ENCODE measurements at regions not wholly inside any gene's neighbourhood (a gene's known extent, or its start where the extent isn't known, plus 50 kb on each side); places are given as distances from the start of the nearest gene placed in this dataset.
"Not testable (repeated sequence)": the region's sequence is repeated elsewhere in the genome, so short reads cannot be mapped to it uniquely, and the experiment has no call there.

DNA sequence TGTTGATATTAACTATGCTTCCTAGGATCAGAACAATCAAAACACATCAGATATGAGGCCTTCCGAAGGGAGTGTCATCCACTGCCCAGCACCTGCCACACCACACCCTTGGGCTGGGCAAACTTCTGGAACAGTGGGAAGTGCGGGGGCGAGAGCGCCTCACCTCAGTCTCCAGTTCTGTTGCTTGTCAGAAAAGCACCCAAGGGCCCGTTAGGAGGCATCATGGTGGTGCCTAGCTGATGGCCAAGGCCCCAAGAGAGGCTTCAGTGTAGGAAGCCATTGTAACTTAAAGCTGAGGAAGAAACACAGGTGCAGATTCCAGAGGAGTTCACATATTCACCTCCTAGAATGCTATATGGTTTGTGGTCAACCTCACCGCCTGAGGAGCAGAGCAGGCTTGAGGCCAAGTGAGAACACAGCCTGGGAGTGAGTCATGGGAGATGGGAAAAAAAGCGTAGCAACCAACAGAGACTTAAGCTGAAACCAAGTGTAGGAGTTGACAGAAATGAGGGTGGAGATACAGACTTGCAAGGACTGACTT is 85.1 kb upstream of the ATL2 start:
- peaks cover 0 to 4% (median 2%) of the 10 kb centered on the region in 3 donors for H3K4me1 ChIP-seq (ENCODE audit: control insufficient read depth in 3 of 3, insufficient read depth in 3 of 3, low read length in 3 of 3)
- no peaks in the 10 kb centered on the region for H3K27me3 ChIP-seq (ENCODE audit: control insufficient read depth in 3 of 3, insufficient read depth in 3 of 3, low read length in 3 of 3)
- H3K9ac ChIP-seq (ENCODE audit: low read depth in 1 of 3, low read length in 3 of 3) = no peak overlapping the region
- peaks cover 0 to 2% (median 0%) of the 10 kb centered on the region in 3 donors for H3K36me3 ChIP-seq (ENCODE audit: control insufficient read depth in 3 of 3, insufficient read depth in 3 of 3, low read length in 3 of 3)
- no peak overlapping the region for H3K27ac ChIP-seq (ENCODE audit: low read depth, low read length)
- no peak overlapping the region for H3K4me3 ChIP-seq (ENCODE audit: low read length in 3 of 3)
- no peaks in the 10 kb centered on the region for H3K9me3 ChIP-seq (ENCODE audit: control insufficient read depth in 3 of 3, low read length in 3 of 3)

DNA sequence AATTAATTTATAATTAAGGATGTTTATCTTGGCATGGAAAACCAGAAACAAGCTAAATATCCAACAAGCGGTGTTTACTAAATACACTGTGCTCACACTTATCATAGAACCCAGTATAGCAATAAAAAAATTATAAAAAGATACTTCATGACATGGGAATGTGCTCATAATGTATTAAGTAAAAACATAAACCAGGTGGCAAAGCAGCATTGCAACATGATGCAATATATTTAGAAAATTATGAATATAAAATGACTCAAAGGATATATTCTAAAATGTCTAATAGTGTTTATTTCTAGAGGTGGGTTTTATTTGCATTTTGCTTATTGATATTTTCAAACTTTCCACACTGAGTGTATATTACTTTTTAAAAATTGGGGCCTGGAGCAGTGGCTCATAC is 84.4 kb upstream of the ATL2 start:
- no peaks in the 10 kb centered on the region for H3K27me3 ChIP-seq (ENCODE audit: control insufficient read depth in 3 of 3, insufficient read depth in 3 of 3, low read length in 3 of 3)
- peaks cover 0 to 4% (median 2%) of the 10 kb centered on the region in 3 donors for H3K4me1 ChIP-seq (ENCODE audit: control insufficient read depth in 3 of 3, insufficient read depth in 3 of 3, low read length in 3 of 3)
- H3K4me3 ChIP-seq (ENCODE audit: low read length in 3 of 3) = no peak overlapping the region
- H3K27ac ChIP-seq (ENCODE audit: low read depth, low read length) = no peak overlapping the region
- H3K9ac ChIP-seq (ENCODE audit: low read depth in 1 of 3, low read length in 3 of 3) = no peak overlapping the region
- no peaks in the 10 kb centered on the region for H3K9me3 ChIP-seq (ENCODE audit: control insufficient read depth in 3 of 3, low read length in 3 of 3)
- H3K36me3 ChIP-seq (ENCODE audit: control insufficient read depth in 3 of 3, insufficient read depth in 3 of 3, low read length in 3 of 3) = no peaks in the 10 kb centered on the region

DNA sequence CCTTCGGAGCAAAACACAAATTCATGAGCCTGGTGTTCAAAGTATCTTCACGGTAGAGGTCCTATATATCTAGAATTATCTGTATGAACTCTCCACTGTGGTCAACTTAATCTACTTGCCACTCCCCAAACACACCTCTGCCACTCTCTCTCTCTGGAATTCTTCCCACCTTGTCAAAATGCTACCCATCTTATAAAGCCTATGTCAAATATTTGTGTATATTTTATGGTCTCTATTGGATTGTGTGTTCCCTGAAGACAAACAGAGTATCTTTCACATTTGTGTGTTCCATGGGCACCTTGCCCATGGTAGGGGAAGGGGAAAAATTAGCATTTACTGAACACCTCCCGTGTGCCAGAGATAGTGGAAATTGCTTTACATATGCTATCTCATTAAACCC is 83.2 kb upstream of the ATL2 start:
- Histone ChIP-seq H3K36me3 (ENCODE audit: control insufficient read depth in 3 of 3, insufficient read depth in 3 of 3, low read length in 3 of 3) (no peaks in the 10 kb centered on the region), H3K27me3 (ENCODE audit: control insufficient read depth in 3 of 3, insufficient read depth in 3 of 3, low read length in 3 of 3) (no peaks in the 10 kb centered on the region), H3K9ac (ENCODE audit: low read depth in 1 of 3, low read length in 3 of 3) (no peak overlapping the region), H3K4me1 (ENCODE audit: control insufficient read depth in 3 of 3, insufficient read depth in 3 of 3, low read length in 3 of 3) (peaks cover 0 to 4% (median 0%) of the 10 kb centered on the region in 3 donors), H3K27ac (ENCODE audit: low read depth, low read length) (no peak overlapping the region), H3K4me3 (ENCODE audit: low read length in 3 of 3) (no peak overlapping the region), H3K9me3 (ENCODE audit: control insufficient read depth in 3 of 3, low read length in 3 of 3) (no peaks in the 10 kb centered on the region)

DNA sequence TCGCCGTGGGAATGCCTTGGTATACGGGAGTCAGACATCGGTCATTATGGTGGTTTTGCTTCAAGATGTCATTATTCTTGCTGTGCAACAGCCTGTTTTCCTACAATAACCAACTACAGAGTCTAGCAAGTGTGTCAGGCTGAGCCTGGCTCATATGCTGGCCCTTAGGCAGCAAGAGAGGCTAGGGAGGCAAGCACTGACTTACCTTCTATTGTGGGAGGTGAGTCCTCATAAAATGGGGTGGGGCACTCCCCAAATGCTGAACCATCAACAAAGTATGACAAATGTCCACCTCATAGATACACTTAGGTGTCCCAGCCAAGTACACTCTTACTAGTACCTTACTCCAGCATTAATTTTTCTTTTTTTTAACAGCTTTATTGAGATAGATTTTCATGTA is 77.0 kb upstream of the ATL2 start:
- Histone ChIP-seq H3K27ac (ENCODE audit: low read depth, low read length) (no peak overlapping the region), H3K4me3 (ENCODE audit: low read length in 3 of 3) (no peak overlapping the region), H3K4me1 (ENCODE audit: control insufficient read depth in 3 of 3, insufficient read depth in 3 of 3, low read length in 3 of 3) (no peaks in the 10 kb centered on the region), H3K27me3 (ENCODE audit: control insufficient read depth in 3 of 3, insufficient read depth in 3 of 3, low read length in 3 of 3) (no peaks in the 10 kb centered on the region), H3K9me3 (ENCODE audit: control insufficient read depth in 3 of 3, low read length in 3 of 3) (no peaks in the 10 kb centered on the region), H3K36me3 (ENCODE audit: control insufficient read depth in 3 of 3, insufficient read depth in 3 of 3, low read length in 3 of 3) (no peaks in the 10 kb centered on the region), H3K9ac (ENCODE audit: low read depth in 1 of 3, low read length in 3 of 3) (no peak overlapping the region)

DNA sequence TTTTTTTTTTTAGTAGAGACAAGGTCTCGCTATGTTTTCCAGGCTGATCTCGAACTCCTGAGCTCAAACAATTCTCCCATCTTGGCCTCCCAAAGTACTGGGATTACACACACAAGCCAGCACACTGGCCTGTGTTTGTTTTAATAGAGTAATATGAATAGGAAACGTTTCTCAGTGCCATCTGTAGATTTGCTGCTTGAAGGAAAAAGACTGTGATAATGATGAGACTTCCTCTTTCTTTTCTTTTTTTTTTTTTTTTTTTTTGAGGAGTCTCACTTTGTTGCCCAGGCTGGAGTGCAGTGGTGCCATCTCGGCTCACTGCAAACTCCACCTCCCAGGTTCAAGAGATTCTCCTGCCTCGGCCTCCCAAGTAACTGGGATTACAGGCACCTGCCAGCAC is 74.7 kb upstream of the ATL2 start:
- H3K27ac ChIP-seq (ENCODE audit: low read depth, low read length); H3K27me3 ChIP-seq (ENCODE audit: control insufficient read depth in 3 of 3, insufficient read depth in 3 of 3, low read length in 3 of 3); H3K4me3 ChIP-seq (ENCODE audit: low read length in 3 of 3); H3K4me1 ChIP-seq (ENCODE audit: control insufficient read depth in 3 of 3, insufficient read depth in 3 of 3, low read length in 3 of 3); H3K9ac ChIP-seq (ENCODE audit: low read depth in 1 of 3, low read length in 3 of 3); H3K36me3 ChIP-seq (ENCODE audit: control insufficient read depth in 3 of 3, insufficient read depth in 3 of 3, low read length in 3 of 3); H3K9me3 ChIP-seq (ENCODE audit: control insufficient read depth in 3 of 3, low read length in 3 of 3): not testable (repeated sequence)

- Histone ChIP-seq H3K27ac (ENCODE audit: low read depth, low read length) (no peak overlapping the region), H3K4me3 (ENCODE audit: low read length in 3 of 3) (no peak overlapping the region), H3K36me3 (ENCODE audit: control insufficient read depth in 3 of 3, insufficient read depth in 3 of 3, low read length in 3 of 3) (no peaks in the 10 kb centered on the region), H3K9ac (ENCODE audit: low read depth in 1 of 3, low read length in 3 of 3) (no peak overlapping the region), H3K9me3 (ENCODE audit: control insufficient read depth in 3 of 3, low read length in 3 of 3) (no peaks in the 10 kb centered on the region), H3K4me1 (ENCODE audit: control insufficient read depth in 3 of 3, insufficient read depth in 3 of 3, low read length in 3 of 3) (no peaks in the 10 kb centered on the region), H3K27me3 (ENCODE audit: control insufficient read depth in 3 of 3, insufficient read depth in 3 of 3, low read length in 3 of 3) (no peaks in the 10 kb centered on the region)
These were observed 73.4 kb upstream of the ATL2 start for GRCh38 chr2:38450509-38450908.

- Histone ChIP-seq H3K9ac (ENCODE audit: low read depth in 1 of 3, low read length in 3 of 3) (no peak overlapping the region), H3K4me1 (ENCODE audit: control insufficient read depth in 3 of 3, insufficient read depth in 3 of 3, low read length in 3 of 3) (no peaks in the 10 kb centered on the region), H3K4me3 (ENCODE audit: low read length in 3 of 3) (no peak overlapping the region), H3K36me3 (ENCODE audit: control insufficient read depth in 3 of 3, insufficient read depth in 3 of 3, low read length in 3 of 3) (no peaks in the 10 kb centered on the region), H3K9me3 (ENCODE audit: control insufficient read depth in 3 of 3, low read length in 3 of 3) (no peaks in the 10 kb centered on the region), H3K27ac (ENCODE audit: low read depth, low read length) (no peak overlapping the region), H3K27me3 (ENCODE audit: control insufficient read depth in 3 of 3, insufficient read depth in 3 of 3, low read length in 3 of 3) (no peaks in the 10 kb centered on the region)
These were observed 71.8 kb upstream of the ATL2 start for GRCh38 chr2:38448692-38449410.

GRCh38 chr2:38446906-38447561 is 70.0 kb upstream of the ATL2 start:
- no peaks in the 10 kb centered on the region for H3K36me3 ChIP-seq (ENCODE audit: control insufficient read depth in 3 of 3, insufficient read depth in 3 of 3, low read length in 3 of 3)
- H3K9me3 ChIP-seq (ENCODE audit: control insufficient read depth in 3 of 3, low read length in 3 of 3) = no peaks in the 10 kb centered on the region
- H3K4me1 ChIP-seq (ENCODE audit: control insufficient read depth in 3 of 3, insufficient read depth in 3 of 3, low read length in 3 of 3) = peaks cover 9 to 14% (median 11%) of the 10 kb centered on the region in 3 donors
- H3K27ac ChIP-seq (ENCODE audit: low read depth, low read length) = no peak overlapping the region
- H3K4me3 ChIP-seq (ENCODE audit: low read length in 3 of 3) = no peak overlapping the region
- H3K9ac ChIP-seq (ENCODE audit: low read depth in 1 of 3, low read length in 3 of 3) = no peak overlapping the region
- no peaks in the 10 kb centered on the region for H3K27me3 ChIP-seq (ENCODE audit: control insufficient read depth in 3 of 3, insufficient read depth in 3 of 3, low read length in 3 of 3)

DNA sequence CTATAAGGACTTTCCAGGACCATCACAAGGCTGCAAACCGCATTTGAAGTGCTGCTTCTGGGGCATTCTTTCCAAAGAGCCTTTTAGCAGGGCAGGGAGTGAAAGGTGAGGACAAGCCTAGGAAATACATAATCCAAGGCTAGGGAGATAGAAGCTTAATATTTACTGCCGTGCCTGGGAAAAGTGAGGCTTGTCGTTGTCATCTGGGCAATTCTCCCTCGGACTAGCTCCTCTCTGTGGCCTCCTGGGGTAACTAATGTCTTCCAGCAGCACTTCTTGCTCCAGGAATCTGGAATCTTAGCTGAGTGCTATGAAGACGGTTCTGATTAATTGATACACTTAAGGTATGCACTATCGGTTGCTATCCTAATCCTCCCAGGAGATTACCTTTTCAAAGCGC is 69.3 kb upstream of the ATL2 start:
- H3K27ac ChIP-seq (ENCODE audit: low read depth, low read length) = no peak overlapping the region
- no peaks in the 10 kb centered on the region for H3K36me3 ChIP-seq (ENCODE audit: control insufficient read depth in 3 of 3, insufficient read depth in 3 of 3, low read length in 3 of 3)
- H3K4me1 ChIP-seq (ENCODE audit: control insufficient read depth in 3 of 3, insufficient read depth in 3 of 3, low read length in 3 of 3) = peaks cover 9 to 14% (median 11%) of the 10 kb centered on the region in 3 donors
- H3K4me3 ChIP-seq (ENCODE audit: low read length in 3 of 3) = no peak overlapping the region
- no peaks in the 10 kb centered on the region for H3K9me3 ChIP-seq (ENCODE audit: control insufficient read depth in 3 of 3, low read length in 3 of 3)
- H3K9ac ChIP-seq (ENCODE audit: low read depth in 1 of 3, low read length in 3 of 3) = no peak overlapping the region
- no peaks in the 10 kb centered on the region for H3K27me3 ChIP-seq (ENCODE audit: control insufficient read depth in 3 of 3, insufficient read depth in 3 of 3, low read length in 3 of 3)

- Histone ChIP-seq H3K9ac (ENCODE audit: low read depth in 1 of 3, low read length in 3 of 3) (no peak overlapping the region), H3K27ac (ENCODE audit: low read depth, low read length) (no peak overlapping the region), H3K4me3 (ENCODE audit: low read length in 3 of 3) (no peak overlapping the region), H3K36me3 (ENCODE audit: control insufficient read depth in 3 of 3, insufficient read depth in 3 of 3, low read length in 3 of 3) (no peaks in the 10 kb centered on the region), H3K4me1 (ENCODE audit: control insufficient read depth in 3 of 3, insufficient read depth in 3 of 3, low read length in 3 of 3) (peaks cover 9 to 14% (median 11%) of the 10 kb centered on the region in 3 donors), H3K9me3 (ENCODE audit: control insufficient read depth in 3 of 3, low read length in 3 of 3) (no peaks in the 10 kb centered on the region), H3K27me3 (ENCODE audit: control insufficient read depth in 3 of 3, insufficient read depth in 3 of 3, low read length in 3 of 3) (no peaks in the 10 kb centered on the region)
These were observed 67.2 kb upstream of the ATL2 start for GRCh38 chr2:38444247-38444646.

Measured in skeletal muscle tissue (tissue), 3 donors.